Chondrocyte (in vitro differentiated cells): ENCODE measurements at regions not wholly inside any gene's neighbourhood (a gene's known extent, or its start where the extent isn't known, plus 50 kb on each side); places are given as distances from the start of the nearest gene placed in this dataset.
"Not testable (repeated sequence)": the region's sequence is repeated elsewhere in the genome, so short reads cannot be mapped to it uniquely, and the experiment has no call there.

Experiments used
- DNase-seq: peaks from one replicate; pipeline ENCODE4 v3.0.0; 2021; ENCODE audit warnings: mixed read lengths, low spot score
- H3K27ac Mint-ChIP-seq: one replicate; pipeline ENCODE4 v1.8.0; 2021; ENCODE audit warnings: mild to moderate bottlenecking, moderate library complexity, mixed read lengths; ENCODE audit not compliant: unreplicated experiment
- H3K27me3 Mint-ChIP-seq: 2 replicates; pipeline ENCODE4 v1.8.0; 2021; ENCODE audit warnings: low read depth, mixed read lengths
- H3K36me3 Mint-ChIP-seq: 2 replicates; pipeline ENCODE4 v1.8.0; 2021; ENCODE audit warnings: low read depth, mixed read lengths
- H3K4me1 Mint-ChIP-seq: 2 replicates; pipeline ENCODE4 v1.8.0; 2021; ENCODE audit warnings: low read depth, mild to moderate bottlenecking, mixed read lengths
- H3K4me3 Mint-ChIP-seq: one replicate; pipeline ENCODE4 v1.8.0; 2021; ENCODE audit warnings: mild to moderate bottlenecking, moderate library complexity, mixed read lengths; ENCODE audit not compliant: unreplicated experiment
- H3K9me3 Mint-ChIP-seq: 2 replicates; pipeline ENCODE4 v1.8.0; 2021; ENCODE audit warnings: low read depth, mixed read lengths
- CTCF ChIP-seq: fragments of 200-600 bp; sonication (generic); IDR thresholded peaks from 2 replicates; pipeline ENCODE4 v1.5.0; 2021; ENCODE audit warnings: antibody characterized with exemption, mild to moderate bottlenecking, moderate library complexity

GRCh38 chr3:147333098-147333497 lies 73.2 kb downstream of the ZIC4 start:
- no peaks in the 10 kb centered on the region for H3K9me3 Mint-ChIP-seq
- H3K27me3 Mint-ChIP-seq: peaks cover 9% of the 10 kb centered on the region
- H3K36me3 Mint-ChIP-seq: no peaks in the 10 kb centered on the region
- no peak overlapping the region for H3K27ac Mint-ChIP-seq
- peaks cover 3% of the 10 kb centered on the region for H3K4me1 Mint-ChIP-seq
- TF ChIP-seq CTCF: no peak
- H3K4me3 Mint-ChIP-seq: no peak overlapping the region
- DNase-seq: no peak

GRCh38 chr3:147328711-147329110 lies 77.6 kb downstream of the ZIC4 start:
- Mint-ChIP-seq H3K9me3 (no peaks in the 10 kb centered on the region), H3K27ac (no peak overlapping the region), H3K27me3 (peaks cover 2% of the 10 kb centered on the region), H3K4me3 (no peak overlapping the region), H3K4me1 (no peaks in the 10 kb centered on the region), H3K36me3 (no peaks in the 10 kb centered on the region)
- no peak for TF ChIP-seq CTCF
- no peak for DNase-seq

DNA sequence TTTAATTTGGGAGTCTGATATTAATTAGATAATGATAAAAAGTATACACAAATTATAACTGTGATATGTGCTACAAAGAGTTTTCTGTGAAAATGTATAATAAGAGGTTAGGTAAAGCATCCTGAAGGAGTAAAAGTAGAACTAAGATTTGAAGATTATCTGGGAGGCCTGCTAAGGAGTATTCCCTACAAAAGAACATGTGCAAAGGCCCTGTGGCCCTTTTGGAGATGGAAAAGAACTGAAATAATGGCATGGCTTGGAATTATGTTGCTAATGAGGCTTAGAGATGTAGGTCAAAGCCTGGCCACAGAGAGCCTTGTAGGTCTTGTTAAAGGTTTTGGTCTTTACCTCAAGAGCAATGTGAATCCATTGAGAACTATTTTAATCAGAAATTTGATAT lies 82.0 kb downstream of the ZIC4 start:
- no peak for TF ChIP-seq CTCF
- no peaks in the 10 kb centered on the region for H3K4me1 Mint-ChIP-seq
- DNase-seq: no peak
- H3K9me3 Mint-ChIP-seq: no peaks in the 10 kb centered on the region
- H3K27ac Mint-ChIP-seq: no peak overlapping the region
- no peaks in the 10 kb centered on the region for H3K36me3 Mint-ChIP-seq
- H3K27me3 Mint-ChIP-seq: no peaks in the 10 kb centered on the region
- no peak overlapping the region for H3K4me3 Mint-ChIP-seq

DNA sequence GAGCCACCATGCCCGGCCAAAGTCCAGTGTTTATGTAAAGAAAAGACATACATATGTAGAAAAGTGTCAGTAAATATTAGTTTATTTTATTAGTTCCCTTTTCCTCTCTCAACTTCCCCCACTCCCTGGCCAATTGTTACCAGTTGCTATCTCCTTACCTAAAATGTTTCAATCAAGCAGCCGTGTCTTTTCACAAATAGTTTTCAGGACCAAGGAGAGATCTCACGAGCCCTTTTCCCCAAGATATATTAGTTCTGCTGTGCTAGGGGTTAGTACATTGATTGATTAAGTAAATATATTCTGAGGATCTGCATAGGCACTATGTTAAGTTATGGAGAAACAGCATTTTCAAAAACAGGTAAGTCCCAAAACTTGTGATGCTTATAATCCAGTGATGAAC lies 87.4 kb downstream of the ZIC4 start:
- Mint-ChIP-seq H3K4me1 (no peaks in the 10 kb centered on the region), H3K27me3 (peaks cover 4% of the 10 kb centered on the region), H3K27ac (no peak overlapping the region), H3K36me3 (no peaks in the 10 kb centered on the region), H3K9me3 (no peaks in the 10 kb centered on the region), H3K4me3 (no peak overlapping the region)
- TF ChIP-seq CTCF: no peak
- no peak for DNase-seq

- not testable (repeated sequence) for DNase-seq, H3K36me3 Mint-ChIP-seq
Observed at GRCh38 chr3:147317080-147317479, 89.3 kb downstream of the ZIC4 start.

GRCh38 chr3:147313513-147313912 lies 92.8 kb downstream of the ZIC4 start:
- H3K27me3 Mint-ChIP-seq: peaks cover 4% of the 10 kb centered on the region
- H3K36me3 Mint-ChIP-seq: no peaks in the 10 kb centered on the region
- H3K27ac Mint-ChIP-seq: no peak overlapping the region
- no peak for DNase-seq
- no peak for TF ChIP-seq CTCF
- no peak overlapping the region for H3K4me3 Mint-ChIP-seq
- H3K4me1 Mint-ChIP-seq: no peaks in the 10 kb centered on the region
- H3K9me3 Mint-ChIP-seq: no peaks in the 10 kb centered on the region

More at GRCh38 chr3:147317080-147317479, 89.3 kb downstream of the ZIC4 start:
- not testable (repeated sequence) for H3K4me1 Mint-ChIP-seq, H3K27me3 Mint-ChIP-seq, H3K27ac Mint-ChIP-seq, H3K9me3 Mint-ChIP-seq, H3K4me3 Mint-ChIP-seq
